ENCODE measurements at regions not wholly inside any gene's neighbourhood (a gene's known extent, or its start where the extent isn't known, plus 50 kb on each side); places are given as distances from the start of the nearest gene placed in this dataset.
A peak's percentile ranks its signal among the peaks of the same experiment; 100 is the strongest.

GRCh38 chr1:4140241-4140640, 240.2 kb upstream of the C1orf174 start:
- no peak overlapping the region for H3K4me3 ChIP-seq (ENCODE audit: low read length in 3 of 3)
- DNase-seq, result no peak
- intact Hi-C loops (cut with DNase I), result no loop called here
- no peaks in the 10 kb centered on the region for H3K4me1 ChIP-seq (ENCODE audit: control insufficient read depth in 2 of 3, insufficient read depth in 2 of 3, low read depth in 1 of 3, low read length in 3 of 3)
- no peaks in the 10 kb centered on the region for H3K27me3 ChIP-seq (ENCODE audit: control insufficient read depth, insufficient read depth, low read length)
- peaks cover 0 to 6% (median 0%) of the 10 kb centered on the region in 3 donors for H3K9me3 ChIP-seq (ENCODE audit: control insufficient read depth in 2 of 3, insufficient read depth in 1 of 3, low read length in 3 of 3)
- TF ChIP-seq, protein P1, sequence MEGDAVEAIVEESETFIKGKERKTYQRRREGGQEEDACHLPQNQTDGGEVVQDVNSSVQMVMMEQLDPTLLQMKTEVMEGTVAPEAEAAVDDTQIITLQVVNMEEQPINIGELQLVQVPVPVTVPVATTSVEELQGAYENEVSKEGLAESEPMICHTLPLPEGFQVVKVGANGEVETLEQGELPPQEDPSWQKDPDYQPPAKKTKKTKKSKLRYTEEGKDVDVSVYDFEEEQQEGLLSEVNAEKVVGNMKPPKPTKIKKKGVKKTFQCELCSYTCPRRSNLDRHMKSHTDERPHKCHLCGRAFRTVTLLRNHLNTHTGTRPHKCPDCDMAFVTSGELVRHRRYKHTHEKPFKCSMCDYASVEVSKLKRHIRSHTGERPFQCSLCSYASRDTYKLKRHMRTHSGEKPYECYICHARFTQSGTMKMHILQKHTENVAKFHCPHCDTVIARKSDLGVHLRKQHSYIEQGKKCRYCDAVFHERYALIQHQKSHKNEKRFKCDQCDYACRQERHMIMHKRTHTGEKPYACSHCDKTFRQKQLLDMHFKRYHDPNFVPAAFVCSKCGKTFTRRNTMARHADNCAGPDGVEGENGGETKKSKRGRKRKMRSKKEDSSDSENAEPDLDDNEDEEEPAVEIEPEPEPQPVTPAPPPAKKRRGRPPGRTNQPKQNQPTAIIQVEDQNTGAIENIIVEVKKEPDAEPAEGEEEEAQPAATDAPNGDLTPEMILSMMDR (IDR thresholded peaks at IDR 0.05; ENCODE audit: borderline replicate concordance, extremely low read depth, insufficient read depth), result no peak
- H3K27ac ChIP-seq (ENCODE audit: low read depth in 2 of 2, low read length in 2 of 2), result no peak overlapping the region
- no peak for FAIRE-seq
- no peak overlapping the region for H3K9ac ChIP-seq (ENCODE audit: low read length in 3 of 3)
- H3K36me3 ChIP-seq (ENCODE audit: control insufficient read depth in 2 of 3, insufficient read depth in 3 of 3, low read length in 3 of 3), result no peaks in the 10 kb centered on the region

DNA sequence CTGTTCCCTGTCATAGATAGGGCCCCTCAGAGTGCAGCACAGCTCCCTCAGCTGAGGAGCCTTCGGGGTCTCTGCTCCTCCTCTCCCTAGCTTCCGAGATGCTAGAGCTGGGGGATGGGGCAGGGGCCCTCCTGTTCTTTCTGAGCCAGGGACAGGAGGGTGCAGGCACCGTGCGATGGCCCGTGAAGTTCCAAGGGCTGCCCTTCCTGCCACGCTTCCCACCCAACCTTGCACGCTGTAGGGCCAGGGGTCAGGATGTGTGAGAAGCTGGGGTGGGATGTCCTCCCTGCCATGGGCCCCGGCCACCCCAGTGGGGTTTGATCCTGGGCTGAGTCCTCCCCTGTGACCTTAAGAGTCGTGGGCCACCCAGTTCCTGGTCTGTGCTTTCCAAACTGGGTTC, 240.7 kb upstream of the C1orf174 start:
- Histone ChIP-seq H3K4me3 (ENCODE audit: low read length in 3 of 3) (no peak overlapping the region), H3K36me3 (ENCODE audit: control insufficient read depth in 2 of 3, insufficient read depth in 3 of 3, low read length in 3 of 3) (no peaks in the 10 kb centered on the region), H3K9ac (ENCODE audit: low read length in 3 of 3) (no peak overlapping the region), H3K27ac (ENCODE audit: low read depth in 2 of 2, low read length in 2 of 2) (no peak overlapping the region), H3K4me1 (ENCODE audit: control insufficient read depth in 2 of 3, insufficient read depth in 2 of 3, low read depth in 1 of 3, low read length in 3 of 3) (no peaks in the 10 kb centered on the region), H3K27me3 (ENCODE audit: control insufficient read depth, insufficient read depth, low read length) (no peaks in the 10 kb centered on the region), H3K9me3 (ENCODE audit: control insufficient read depth in 2 of 3, insufficient read depth in 1 of 3, low read length in 3 of 3) (peaks cover 0 to 6% (median 0%) of the 10 kb centered on the region in 3 donors)
- TF ChIP-seq, protein P1 (IDR thresholded peaks at IDR 0.05; ENCODE audit: borderline replicate concordance, extremely low read depth, insufficient read depth), result no peak
- no peak for DNase-seq
- no peak for FAIRE-seq
- intact Hi-C loops (cut with DNase I), result no loop called here

- H3K9ac ChIP-seq (ENCODE audit: low read length in 3 of 3), result no peak overlapping the region
- TF ChIP-seq, protein P1 (IDR thresholded peaks at IDR 0.05; ENCODE audit: borderline replicate concordance, extremely low read depth, insufficient read depth), result no peak
- no peaks in the 10 kb centered on the region for H3K27me3 ChIP-seq (ENCODE audit: control insufficient read depth, insufficient read depth, low read length)
- H3K36me3 ChIP-seq (ENCODE audit: control insufficient read depth in 2 of 3, insufficient read depth in 3 of 3, low read length in 3 of 3), result no peaks in the 10 kb centered on the region
- no peak overlapping the region for H3K27ac ChIP-seq (ENCODE audit: low read depth in 2 of 2, low read length in 2 of 2)
- peak; percentile 37 for FAIRE-seq
- H3K9me3 ChIP-seq (ENCODE audit: control insufficient read depth in 2 of 3, insufficient read depth in 1 of 3, low read length in 3 of 3), result peaks cover 0 to 6% (median 0%) of the 10 kb centered on the region in 3 donors
- H3K4me1 ChIP-seq (ENCODE audit: control insufficient read depth in 2 of 3, insufficient read depth in 2 of 3, low read depth in 1 of 3, low read length in 3 of 3), result no peaks in the 10 kb centered on the region
- DNase-seq, result no peak
- H3K4me3 ChIP-seq (ENCODE audit: low read length in 3 of 3), result peak overlapping the region in 1 of 3 donors; percentile 1
- intact Hi-C loops (cut with DNase I), result no loop called here
Observed at GRCh38 chr1:4144349-4144971, 244.4 kb upstream of the C1orf174 start.

GRCh38 chr1:4146101-4146500, 246.0 kb upstream of the C1orf174 start:
- H3K4me3 ChIP-seq (ENCODE audit: low read length in 3 of 3), result no peak overlapping the region
- no peak overlapping the region for H3K9ac ChIP-seq (ENCODE audit: low read length in 3 of 3)
- intact Hi-C loops (cut with DNase I), result no loop called here
- FAIRE-seq (no peak), DNase-seq (no peak)
- no peaks in the 10 kb centered on the region for H3K27me3 ChIP-seq (ENCODE audit: control insufficient read depth, insufficient read depth, low read length)
- H3K4me1 ChIP-seq (ENCODE audit: control insufficient read depth in 2 of 3, insufficient read depth in 2 of 3, low read depth in 1 of 3, low read length in 3 of 3), result no peaks in the 10 kb centered on the region
- no peaks in the 10 kb centered on the region for H3K36me3 ChIP-seq (ENCODE audit: control insufficient read depth in 2 of 3, insufficient read depth in 3 of 3, low read length in 3 of 3)
- H3K9me3 ChIP-seq (ENCODE audit: control insufficient read depth in 2 of 3, insufficient read depth in 1 of 3, low read length in 3 of 3), result peaks cover 0 to 6% (median 0%) of the 10 kb centered on the region in 3 donors
- no peak overlapping the region for H3K27ac ChIP-seq (ENCODE audit: low read depth in 2 of 2, low read length in 2 of 2)
- TF ChIP-seq, protein P1 (IDR thresholded peaks at IDR 0.05; ENCODE audit: borderline replicate concordance, extremely low read depth, insufficient read depth), result no peak

Data from kidney (tissue), 13 donors.